Tongue (tissue), 1 donor: ENCODE measurements at regions not wholly inside any gene's neighbourhood (a gene's known extent, or its start where the extent isn't known, plus 50 kb on each side); places are given as distances from the start of the nearest gene placed in this dataset.
"Not testable (repeated sequence)": the region's sequence is repeated elsewhere in the genome, so short reads cannot be mapped to it uniquely, and the experiment has no call there.

Experiments
- DNase-seq: peaks from one replicate; pipeline ENCODE4 v3.0.0-alpha.2; 2015

DNA sequence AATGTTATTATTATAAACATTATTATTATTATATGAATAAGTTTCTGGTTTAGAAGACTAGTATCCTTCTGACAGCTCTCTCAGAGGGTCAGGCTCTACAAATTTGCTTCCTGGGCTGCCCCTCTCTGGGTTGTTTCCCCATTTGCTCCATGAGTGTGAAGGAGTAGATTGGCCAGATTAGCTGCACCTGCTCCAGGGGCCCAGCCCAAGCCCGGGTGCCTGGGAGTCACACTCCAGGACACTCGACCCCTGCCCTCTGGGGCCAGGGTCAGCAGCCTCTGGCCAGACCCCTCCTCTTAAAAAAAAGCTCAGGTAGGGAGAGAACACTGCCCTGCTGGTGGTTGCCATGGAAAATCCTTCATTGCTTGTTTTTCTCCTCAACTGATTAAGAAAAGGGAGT is 169.0 kb upstream of the FOXD4L5 start:
- not testable (repeated sequence) for DNase-seq

DNA sequence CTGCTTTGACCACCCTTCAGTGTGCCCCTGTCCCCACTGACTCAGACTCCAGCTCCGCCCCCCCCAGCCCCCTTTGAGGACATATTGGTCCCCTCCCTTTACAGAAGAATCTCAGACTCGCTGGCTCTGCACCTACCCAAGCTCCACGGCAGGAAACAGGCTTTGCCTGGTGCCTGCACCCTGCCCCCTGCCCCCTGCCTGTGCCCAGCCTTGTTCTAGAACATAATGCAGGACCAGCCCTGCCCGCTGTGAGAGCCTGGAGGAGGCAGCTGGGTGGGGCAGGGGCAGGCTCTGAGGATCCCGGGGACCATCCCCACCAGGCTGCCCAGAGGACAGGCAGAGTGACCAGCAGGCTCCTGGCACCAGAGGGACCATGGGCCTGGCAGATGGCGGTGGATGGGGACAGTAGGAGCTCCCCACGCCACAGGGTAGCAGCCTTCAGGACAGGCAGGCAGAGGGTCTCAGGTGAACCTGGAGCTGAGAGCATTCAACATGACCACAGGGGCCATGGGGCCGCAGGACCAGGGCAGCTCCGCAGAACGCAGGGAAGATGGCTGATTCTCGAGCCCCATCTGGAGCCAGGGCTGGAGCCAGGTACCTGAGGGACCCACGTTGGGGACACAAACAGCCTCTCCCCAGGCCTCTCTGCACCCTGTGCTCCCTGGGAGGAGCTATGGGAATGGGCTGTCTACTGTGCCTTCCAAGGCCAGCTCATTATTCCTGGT is 165.0 kb upstream of the FOXD4L5 start:
- DNase-seq: not testable (repeated sequence)

- no peak for DNase-seq
Measured at GRCh38 chr9:65449423-65449822, 164.4 kb upstream of the FOXD4L5 start.

DNA sequence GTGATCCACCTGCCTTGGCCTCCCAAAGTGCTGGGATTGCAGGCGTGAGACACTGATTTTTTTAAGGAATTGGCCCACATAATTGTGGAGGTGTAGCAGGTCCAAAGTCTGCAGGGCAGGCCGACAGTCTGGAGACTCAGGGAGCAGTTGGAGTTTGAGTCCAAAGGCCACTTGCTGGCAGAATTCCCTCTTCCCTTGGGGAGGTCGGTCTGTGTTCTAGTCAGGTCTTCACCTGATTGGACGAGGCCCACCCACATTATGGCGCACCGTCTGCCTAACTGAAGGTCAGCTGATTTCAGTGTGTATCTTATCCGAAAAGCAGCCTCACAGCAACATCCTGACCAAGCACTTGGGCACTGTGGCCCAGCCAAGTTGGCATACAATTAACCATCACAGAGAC is 162.1 kb upstream of the FOXD4L5 start:
- DNase-seq: not testable (repeated sequence)

GRCh38 chr9:65445991-65446390 is 161.0 kb upstream of the FOXD4L5 start:
- not testable (repeated sequence) for DNase-seq

GRCh38 chr9:65444943-65445342 is 159.9 kb upstream of the FOXD4L5 start:
- DNase-seq: no peak

DNA sequence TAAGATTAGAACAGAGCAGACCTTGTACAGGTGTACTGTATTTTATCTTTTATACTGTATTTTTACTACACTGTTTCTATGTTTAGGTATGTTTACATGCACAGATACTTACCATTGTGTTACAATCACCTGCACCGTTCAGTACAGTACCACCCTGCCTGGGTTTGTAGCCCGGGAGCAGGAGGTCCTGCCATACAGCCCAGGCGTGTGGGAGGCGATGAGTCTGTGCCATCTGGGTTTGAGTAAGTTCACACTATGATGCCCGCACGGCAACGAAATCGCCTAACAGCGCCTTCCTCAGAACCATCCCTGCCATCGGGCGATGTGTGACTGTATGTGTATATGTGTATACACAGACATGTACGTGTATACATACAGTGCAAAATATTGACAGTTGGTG is 157.1 kb upstream of the FOXD4L5 start:
- not testable (repeated sequence) for DNase-seq

GRCh38 chr9:65441324-65441920 is 156.4 kb upstream of the FOXD4L5 start:
- DNase-seq: not testable (repeated sequence)

- DNase-seq: no peak
Measured at GRCh38 chr9:65437724-65438123, 152.7 kb upstream of the FOXD4L5 start.

DNA sequence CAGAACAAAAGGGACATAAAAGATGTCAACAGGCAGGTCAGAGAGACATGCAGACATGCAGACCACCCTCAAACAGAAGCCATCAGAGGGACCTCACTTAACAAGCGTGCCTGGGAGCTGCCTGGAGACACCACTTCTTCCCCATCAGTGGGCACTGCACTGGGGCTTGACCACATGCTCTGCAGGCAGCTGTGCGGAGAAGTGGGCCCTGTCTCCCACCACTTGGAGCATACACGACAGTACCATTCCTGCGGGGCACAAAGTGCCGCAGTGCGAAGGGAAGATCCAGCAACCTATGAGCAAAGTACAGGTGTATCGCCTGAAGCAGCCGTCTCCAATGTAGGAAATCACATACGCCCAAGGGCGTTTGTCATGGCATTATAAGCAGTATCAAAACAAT is 150.5 kb upstream of the FOXD4L5 start:
- DNase-seq: no peak

DNA sequence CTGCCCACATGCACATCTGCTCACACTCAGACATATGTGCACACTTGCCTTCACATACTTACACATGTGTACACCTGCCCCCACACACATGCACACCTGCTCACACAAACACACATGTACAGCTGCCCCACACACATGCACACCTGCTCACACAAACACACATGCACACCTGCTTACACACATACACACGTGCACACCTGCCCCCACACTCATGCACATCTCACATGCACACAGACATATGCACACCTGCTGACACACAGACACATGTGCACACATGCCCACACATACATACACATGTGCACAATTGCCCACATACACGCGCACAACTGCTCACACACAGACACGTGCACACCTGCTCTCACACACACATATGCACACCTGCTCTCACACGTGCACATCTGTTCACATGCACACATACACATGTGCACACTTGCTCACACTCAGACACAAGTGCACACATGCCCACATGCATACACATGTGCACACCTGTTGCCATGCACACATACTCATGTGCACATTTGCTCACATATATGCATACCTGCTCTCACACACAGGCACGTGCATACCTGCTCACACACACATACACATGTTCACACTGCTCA is 147.8 kb upstream of the FOXD4L5 start:
- DNase-seq: no peak

- no peak for DNase-seq
Measured at GRCh38 chr9:65432051-65432450, 147.0 kb upstream of the FOXD4L5 start.

DNA sequence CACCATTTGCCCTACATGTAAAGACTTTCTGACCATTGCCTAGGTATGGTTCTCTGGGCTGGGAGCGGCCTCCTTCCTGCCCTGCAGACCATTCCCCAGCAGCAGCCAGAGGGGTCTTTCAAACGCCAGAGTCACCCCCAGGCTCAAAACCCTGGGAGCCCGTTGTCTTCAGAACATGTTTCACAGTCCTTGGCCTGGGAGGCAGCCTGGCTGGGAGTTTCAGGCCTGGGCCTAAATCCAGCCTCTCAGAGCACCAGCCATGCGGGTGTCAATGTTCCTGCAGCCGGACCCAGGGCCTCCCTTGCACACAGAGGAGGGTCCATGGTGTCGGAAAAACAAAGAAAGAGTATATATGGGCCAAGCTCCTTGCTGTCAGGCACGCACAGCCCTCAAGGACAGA is 145.2 kb upstream of the FOXD4L5 start:
- no peak for DNase-seq

DNA sequence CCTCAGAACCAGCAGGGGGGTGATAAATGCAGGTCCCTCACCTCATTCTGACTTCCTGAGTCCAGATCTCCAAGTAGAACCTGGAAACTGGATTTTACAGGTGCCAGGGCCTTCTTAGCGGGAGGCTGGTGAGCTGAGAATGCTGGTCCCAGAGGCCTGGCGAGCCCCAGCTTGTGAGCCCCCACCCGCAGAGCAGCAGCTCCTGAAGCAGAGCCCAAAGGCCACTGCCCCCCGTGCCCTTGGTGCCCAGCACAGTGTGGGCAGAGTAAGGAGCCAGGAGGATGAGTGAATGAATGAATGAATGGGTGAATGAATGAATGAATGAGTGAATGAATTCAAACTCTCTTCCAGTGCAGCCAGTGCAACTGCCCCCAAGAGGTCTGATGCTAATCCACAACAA is 142.4 kb upstream of the FOXD4L5 start:
- not testable (repeated sequence) for DNase-seq

- DNase-seq: not testable (repeated sequence)
Measured at GRCh38 chr9:65426813-65427212, 141.8 kb upstream of the FOXD4L5 start.

- DNase-seq: no peak
Measured at GRCh38 chr9:65426231-65426630, 141.2 kb upstream of the FOXD4L5 start.

- not testable (repeated sequence) for DNase-seq
Measured at GRCh38 chr9:65425183-65425582, 140.2 kb upstream of the FOXD4L5 start.

- not testable (repeated sequence) for DNase-seq
Measured at GRCh38 chr9:65424437-65424984, 139.5 kb upstream of the FOXD4L5 start.

DNA sequence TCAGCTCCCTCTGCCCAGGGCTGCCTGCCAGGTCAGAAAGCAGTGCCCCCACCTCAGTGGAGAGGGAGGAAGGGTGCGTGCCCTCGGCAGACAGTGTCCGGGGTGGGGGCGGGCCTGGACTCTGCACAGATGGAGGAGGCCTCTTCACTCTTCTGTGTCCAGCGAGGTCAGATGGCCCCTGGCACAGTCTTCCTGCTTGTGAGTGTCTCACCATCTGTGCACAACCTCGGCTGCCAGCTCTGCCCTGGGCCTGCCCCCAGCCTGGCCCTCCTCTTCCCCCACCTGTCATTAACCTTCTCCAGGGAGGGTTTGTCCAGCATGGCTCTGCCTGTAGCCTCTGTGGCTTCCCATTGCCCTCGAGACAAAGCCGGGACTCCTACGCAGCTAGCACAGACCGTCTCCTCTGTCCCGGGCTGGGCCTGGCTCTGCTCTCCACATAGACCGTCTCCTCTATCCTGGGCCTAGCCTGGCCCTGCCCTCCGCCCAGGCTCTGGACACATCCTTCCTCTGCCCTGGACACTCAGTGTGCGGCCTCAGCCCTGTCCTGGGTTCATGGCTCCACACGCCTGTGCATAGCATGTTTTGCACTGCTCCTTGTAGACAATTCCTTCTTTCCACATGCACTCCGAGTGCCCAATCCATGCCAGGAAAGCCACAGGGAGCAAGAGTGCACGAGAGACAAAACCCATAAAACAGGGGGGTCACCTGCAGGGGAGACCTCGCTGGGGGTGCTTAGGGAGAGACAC is 138.9 kb upstream of the FOXD4L5 start:
- DNase-seq: not testable (repeated sequence)

- not testable (repeated sequence) for DNase-seq
Measured at GRCh38 chr9:65422966-65423690, 138.1 kb upstream of the FOXD4L5 start.

- DNase-seq: not testable (repeated sequence)
Measured at GRCh38 chr9:65421486-65421885, 136.5 kb upstream of the FOXD4L5 start.

GRCh38 chr9:65420771-65421170 is 135.8 kb upstream of the FOXD4L5 start:
- DNase-seq: no peak
